Astrocyte of the spinal cord (primary cell): ENCODE measurements at regions not wholly inside any gene's neighbourhood (a gene's known extent, or its start where the extent isn't known, plus 50 kb on each side); places are given as distances from the start of the nearest gene placed in this dataset.
A peak's percentile ranks its signal among the peaks of the same experiment; 100 is the strongest.

Experiments
- DNase-seq: peaks from one replicate; pipeline ENCODE4 v3.0.0; 2011; ENCODE audit warnings: low read depth, low spot score
- H3K4me3 ChIP-seq: 2 replicates; pipeline ENCODE4 v1.5.1; 2011; ENCODE audit warnings: low read depth, mild to moderate bottlenecking, low read length, moderate library complexity
- in situ Hi-C: cut with HindIII; loops from 2 replicates; pipeline ENCODE4 v1.10.0; 2017; ENCODE audit warnings: low sequenced_read_pairs
- TF ChIP-seq, protein P1 (sequence below): IDR thresholded peaks from 2 replicates; pipeline ENCODE4 v1.5.1; 2012; ENCODE audit warnings: low read depth, mild to moderate bottlenecking, low read length, inconsistent platforms

DNA sequence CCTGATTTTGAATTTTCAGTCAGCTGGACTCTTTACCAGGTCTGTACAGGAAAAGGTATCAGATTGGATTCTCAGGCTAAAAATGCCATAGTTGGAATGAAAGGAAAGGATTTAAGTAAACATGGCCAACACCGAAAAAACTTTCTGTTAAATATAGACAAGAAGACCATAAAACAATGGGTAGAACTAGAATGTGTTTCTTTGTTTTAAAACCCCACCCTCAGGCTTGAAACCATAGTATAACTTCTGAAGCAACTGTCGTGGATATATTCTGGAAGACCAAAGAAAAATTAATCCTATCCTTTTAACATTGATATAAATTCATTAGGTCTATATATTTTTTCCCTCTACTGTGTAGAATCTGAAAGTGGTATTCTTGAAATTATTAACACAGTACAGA lies 118.6 kb upstream of the HAPLN1 start:
- in situ Hi-C loops, result no loop called here
- TF ChIP-seq, protein P1, sequence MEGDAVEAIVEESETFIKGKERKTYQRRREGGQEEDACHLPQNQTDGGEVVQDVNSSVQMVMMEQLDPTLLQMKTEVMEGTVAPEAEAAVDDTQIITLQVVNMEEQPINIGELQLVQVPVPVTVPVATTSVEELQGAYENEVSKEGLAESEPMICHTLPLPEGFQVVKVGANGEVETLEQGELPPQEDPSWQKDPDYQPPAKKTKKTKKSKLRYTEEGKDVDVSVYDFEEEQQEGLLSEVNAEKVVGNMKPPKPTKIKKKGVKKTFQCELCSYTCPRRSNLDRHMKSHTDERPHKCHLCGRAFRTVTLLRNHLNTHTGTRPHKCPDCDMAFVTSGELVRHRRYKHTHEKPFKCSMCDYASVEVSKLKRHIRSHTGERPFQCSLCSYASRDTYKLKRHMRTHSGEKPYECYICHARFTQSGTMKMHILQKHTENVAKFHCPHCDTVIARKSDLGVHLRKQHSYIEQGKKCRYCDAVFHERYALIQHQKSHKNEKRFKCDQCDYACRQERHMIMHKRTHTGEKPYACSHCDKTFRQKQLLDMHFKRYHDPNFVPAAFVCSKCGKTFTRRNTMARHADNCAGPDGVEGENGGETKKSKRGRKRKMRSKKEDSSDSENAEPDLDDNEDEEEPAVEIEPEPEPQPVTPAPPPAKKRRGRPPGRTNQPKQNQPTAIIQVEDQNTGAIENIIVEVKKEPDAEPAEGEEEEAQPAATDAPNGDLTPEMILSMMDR, result no peak
- no peak for DNase-seq
- H3K4me3 ChIP-seq, result no peak overlapping the region

DNA sequence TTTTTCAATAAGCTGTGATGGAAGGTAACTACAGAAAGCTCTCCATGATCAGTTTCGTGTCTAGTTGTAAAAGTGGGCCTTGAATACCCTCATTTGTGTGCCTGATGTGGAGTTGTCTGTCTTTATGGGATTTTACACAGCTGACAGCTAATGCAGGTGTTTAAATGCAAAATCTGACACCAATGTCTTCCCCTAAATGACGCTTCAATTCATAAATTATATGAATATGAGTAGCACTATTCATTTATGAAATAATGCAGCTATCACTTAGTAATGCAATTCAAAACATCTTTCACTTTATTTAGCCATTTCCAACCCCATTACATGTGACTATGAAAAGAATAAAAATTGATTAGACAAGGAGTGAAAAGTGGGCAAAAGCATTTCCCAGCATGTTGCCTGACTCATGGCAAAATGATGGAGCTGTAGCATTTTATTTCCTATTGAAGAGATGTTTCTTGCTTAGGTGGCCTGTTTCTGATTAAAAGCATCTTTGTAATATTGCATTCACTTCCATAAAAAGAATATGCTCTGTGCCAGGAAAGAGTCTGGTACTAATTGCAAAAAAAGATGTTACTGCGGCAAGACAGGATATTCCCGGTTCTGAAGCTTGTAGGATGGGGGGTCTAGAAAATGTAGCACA lies 116.7 kb upstream of the HAPLN1 start:
- no peak overlapping the region for H3K4me3 ChIP-seq
- peak; percentile 26 for DNase-seq
- in situ Hi-C loops, result no loop called here
- TF ChIP-seq, protein P1, result no peak

DNA sequence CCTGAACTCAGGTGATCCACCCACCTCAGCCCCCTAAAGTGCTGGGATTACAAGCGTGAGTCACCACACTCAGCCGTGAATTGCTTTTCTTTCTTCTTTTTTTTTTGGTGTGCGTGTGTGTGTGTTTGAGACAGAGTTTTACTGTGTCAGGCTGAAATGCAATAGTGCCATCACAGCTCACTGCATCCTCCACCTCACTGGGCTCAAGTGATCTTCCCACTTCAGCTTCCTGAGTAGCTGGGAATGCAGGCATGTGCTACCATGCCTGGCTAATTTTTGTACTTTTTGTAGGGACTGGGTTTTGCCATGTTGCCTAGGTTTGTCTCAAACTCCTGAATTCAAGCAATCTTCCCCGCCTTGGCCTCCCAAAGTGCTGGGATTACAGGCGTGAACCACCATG lies 113.7 kb upstream of the HAPLN1 start:
- H3K4me3 ChIP-seq, result no peak overlapping the region
- DNase-seq, result no peak
- TF ChIP-seq, protein P1, result no peak
- in situ Hi-C loops, result no loop called here

DNA sequence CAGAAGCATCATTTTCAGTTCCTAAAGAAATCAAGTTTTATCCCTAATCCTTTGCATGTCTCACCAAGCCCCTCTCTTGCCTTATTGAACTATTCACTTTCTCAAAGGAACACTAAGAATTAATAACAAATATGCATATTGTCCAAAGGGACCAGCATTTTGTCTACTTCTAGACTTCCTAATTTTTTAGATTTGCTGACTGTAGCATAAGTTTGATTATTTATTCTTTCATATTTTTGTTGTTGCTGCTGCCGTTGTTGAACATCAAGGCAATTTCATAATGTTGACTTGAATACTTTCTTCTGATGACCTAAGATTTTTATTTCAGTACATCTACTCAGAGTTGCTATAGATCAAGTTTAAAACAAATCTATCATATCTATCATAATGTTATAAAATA lies 111.2 kb upstream of the HAPLN1 start:
- H3K4me3 ChIP-seq, result no peak overlapping the region
- TF ChIP-seq, protein P1, result no peak
- in situ Hi-C loops, result no loop called here
- DNase-seq, result no peak

DNA sequence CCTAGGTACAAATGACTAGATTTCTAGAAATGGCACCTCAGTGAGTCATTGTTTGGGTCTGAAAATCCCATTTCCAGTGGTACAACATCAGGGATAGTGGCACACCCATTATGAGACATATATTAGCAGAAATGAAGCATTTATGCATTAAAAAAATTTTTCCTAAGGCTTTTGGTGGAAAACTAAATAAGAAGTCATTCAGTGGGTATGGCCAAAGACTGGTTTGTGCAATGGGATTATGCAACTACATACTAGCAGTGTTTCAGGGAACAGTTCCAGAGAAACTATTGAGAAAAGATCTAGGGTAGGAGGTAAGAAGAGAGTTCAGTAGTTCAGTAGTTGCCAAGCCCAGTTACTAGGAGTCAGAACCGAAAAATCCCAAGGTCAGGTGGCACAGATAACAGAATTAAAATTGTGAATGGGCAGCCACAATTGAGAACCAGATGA lies 106.5 kb upstream of the HAPLN1 start:
- no peak overlapping the region for H3K4me3 ChIP-seq
- TF ChIP-seq, protein P1, result no peak
- in situ Hi-C loops, result no loop called here
- DNase-seq, result peak; percentile 37

DNA sequence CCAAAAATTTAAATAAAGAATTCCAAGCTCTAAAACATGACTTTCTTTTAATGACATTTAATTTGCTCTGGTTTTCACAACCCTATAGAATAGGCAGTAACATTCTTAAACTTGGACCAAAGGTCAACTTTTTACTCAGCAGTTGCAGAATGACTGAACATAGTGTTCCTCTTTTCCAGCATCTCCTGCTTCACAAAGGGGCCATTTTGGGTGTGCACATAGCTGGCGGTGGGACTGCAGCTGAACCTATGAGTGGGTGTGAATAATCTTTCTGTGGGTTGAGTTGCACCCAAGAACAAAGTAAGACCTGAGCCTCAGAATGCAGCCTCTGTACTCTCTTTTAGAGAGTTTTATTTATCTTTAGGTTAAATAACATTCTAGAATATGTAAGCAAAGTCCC lies 96.9 kb upstream of the HAPLN1 start:
- in situ Hi-C loops, result no loop called here
- H3K4me3 ChIP-seq, result no peak overlapping the region
- TF ChIP-seq, protein P1, result no peak
- DNase-seq, result no peak
